ENCODE measurements at regions not wholly inside any gene's neighbourhood (a gene's known extent, or its start where the extent isn't known, plus 50 kb on each side); places are given as distances from the start of the nearest gene placed in this dataset.

DNA sequence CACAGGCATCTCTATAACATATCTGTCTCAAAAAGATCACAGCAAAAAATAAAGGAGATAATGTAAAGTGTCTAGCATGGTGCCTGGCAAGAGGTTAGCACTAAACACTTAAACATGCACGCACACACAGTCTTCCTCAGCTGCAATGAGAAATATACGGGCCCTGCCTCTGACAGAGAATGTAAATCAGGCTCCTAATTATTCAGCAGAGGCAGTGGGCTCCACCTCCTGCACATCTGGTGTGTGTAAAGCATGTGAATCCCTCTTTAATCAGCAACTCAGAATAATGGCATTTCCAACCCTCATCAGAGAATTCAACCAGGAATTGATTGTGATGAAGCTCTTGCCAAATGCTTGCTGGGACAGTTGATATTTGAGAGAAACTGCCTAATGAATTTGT, 85.6 kb upstream of the KCNA3 start:
- TF ChIP-seq, protein P1, sequence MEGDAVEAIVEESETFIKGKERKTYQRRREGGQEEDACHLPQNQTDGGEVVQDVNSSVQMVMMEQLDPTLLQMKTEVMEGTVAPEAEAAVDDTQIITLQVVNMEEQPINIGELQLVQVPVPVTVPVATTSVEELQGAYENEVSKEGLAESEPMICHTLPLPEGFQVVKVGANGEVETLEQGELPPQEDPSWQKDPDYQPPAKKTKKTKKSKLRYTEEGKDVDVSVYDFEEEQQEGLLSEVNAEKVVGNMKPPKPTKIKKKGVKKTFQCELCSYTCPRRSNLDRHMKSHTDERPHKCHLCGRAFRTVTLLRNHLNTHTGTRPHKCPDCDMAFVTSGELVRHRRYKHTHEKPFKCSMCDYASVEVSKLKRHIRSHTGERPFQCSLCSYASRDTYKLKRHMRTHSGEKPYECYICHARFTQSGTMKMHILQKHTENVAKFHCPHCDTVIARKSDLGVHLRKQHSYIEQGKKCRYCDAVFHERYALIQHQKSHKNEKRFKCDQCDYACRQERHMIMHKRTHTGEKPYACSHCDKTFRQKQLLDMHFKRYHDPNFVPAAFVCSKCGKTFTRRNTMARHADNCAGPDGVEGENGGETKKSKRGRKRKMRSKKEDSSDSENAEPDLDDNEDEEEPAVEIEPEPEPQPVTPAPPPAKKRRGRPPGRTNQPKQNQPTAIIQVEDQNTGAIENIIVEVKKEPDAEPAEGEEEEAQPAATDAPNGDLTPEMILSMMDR (IDR thresholded peaks at IDR 0.05; ENCODE audit: low read depth, low read length) = no peak
- TF ChIP-seq EZH2phosphoT487 (IDR thresholded peaks at IDR 0.05; ENCODE audit: low read depth) = no peak

All from OCI-LY3 (cell line).